ENCODE measurements at regions not wholly inside any gene's neighbourhood (a gene's known extent, or its start where the extent isn't known, plus 50 kb on each side); places are given as distances from the start of the nearest gene placed in this dataset.

DNA sequence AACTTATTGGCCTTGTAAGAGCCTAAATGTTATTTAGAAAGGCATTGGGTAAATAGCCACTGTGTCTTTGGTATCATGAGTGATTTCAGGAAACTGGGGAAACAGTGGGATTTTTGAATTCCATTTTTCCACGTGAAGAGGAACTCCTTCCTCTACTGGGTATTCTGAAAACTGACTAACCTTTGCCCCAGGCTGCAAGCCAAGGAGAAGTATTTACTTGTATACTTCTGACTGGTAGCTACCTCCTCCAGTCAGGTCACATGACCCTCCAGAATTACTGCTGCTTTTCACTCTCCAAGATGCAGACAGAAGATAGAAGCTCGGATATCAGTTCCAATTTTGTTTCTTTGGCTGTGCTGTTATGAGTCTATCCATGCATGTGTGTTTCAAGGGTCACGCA, 50.9 kb upstream of the MAP3K13 start:
- Histone ChIP-seq H3K27ac (no peak overlapping the region), H3K36me3 (no peaks in the 10 kb centered on the region), H3K4me3 (no peak overlapping the region), H3K27me3 (replicated peaks; ENCODE audit: insufficient read depth) (no peaks in the 10 kb centered on the region), H3K4me1 (replicated peaks) (no peaks in the 10 kb centered on the region), H3K9me3 (no peaks in the 10 kb centered on the region)
- intact Hi-C loops (cut with DNase I): no loop called here
- WGBS: 69% methylated on average over 3 of the region's 3 CpGs
- TF ChIP-seq POLR2A (IDR thresholded peaks at IDR 0.05): no peak
- no peak for TF ChIP-seq POLR2AphosphoS5 (IDR thresholded peaks at IDR 0.05)
- TF ChIP-seq, protein P1, sequence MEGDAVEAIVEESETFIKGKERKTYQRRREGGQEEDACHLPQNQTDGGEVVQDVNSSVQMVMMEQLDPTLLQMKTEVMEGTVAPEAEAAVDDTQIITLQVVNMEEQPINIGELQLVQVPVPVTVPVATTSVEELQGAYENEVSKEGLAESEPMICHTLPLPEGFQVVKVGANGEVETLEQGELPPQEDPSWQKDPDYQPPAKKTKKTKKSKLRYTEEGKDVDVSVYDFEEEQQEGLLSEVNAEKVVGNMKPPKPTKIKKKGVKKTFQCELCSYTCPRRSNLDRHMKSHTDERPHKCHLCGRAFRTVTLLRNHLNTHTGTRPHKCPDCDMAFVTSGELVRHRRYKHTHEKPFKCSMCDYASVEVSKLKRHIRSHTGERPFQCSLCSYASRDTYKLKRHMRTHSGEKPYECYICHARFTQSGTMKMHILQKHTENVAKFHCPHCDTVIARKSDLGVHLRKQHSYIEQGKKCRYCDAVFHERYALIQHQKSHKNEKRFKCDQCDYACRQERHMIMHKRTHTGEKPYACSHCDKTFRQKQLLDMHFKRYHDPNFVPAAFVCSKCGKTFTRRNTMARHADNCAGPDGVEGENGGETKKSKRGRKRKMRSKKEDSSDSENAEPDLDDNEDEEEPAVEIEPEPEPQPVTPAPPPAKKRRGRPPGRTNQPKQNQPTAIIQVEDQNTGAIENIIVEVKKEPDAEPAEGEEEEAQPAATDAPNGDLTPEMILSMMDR (IDR thresholded peaks at IDR 0.05): no peak
- no peak for DNase-seq (ENCODE audit: low spot score)

Data from prostate gland (tissue), 2 donors.